SK-N-SH (cell line): ENCODE measurements at regions not wholly inside any gene's neighbourhood (a gene's known extent, or its start where the extent isn't known, plus 50 kb on each side); places are given as distances from the start of the nearest gene placed in this dataset.

Experiments used
- ELF1 ChIP-seq: IDR thresholded peaks from 2 replicates; pipeline ENCODE4 v1.4.0; 2012
- JUND ChIP-seq: IDR thresholded peaks from 2 replicates; pipeline ENCODE4 v1.4.0; 2012
- POLR2AphosphoS5 ChIP-seq: IDR thresholded peaks from 2 replicates; pipeline ENCODE4 v1.6.1; 2012; ENCODE audit warnings: low read depth, low read length
- RCOR1 ChIP-seq: fragments of 150-350 bp; IDR thresholded peaks from 2 replicates; pipeline ENCODE4 v1.6.1; 2017; ENCODE audit warnings: antibody characterized with exemption, low read length
- RXRA ChIP-seq: IDR thresholded peaks from 2 replicates; pipeline ENCODE4 v1.4.0; 2012; ENCODE audit warnings: low read depth, mild to moderate bottlenecking, borderline replicate concordance
- TF ChIP-seq, protein P1 (sequence below): fragments of 200-600 bp; sonication (generic); IDR thresholded peaks from 2 replicates; pipeline ENCODE4 v1.6.1; 2017; ENCODE audit warnings: antibody characterized with exemption, mild to moderate bottlenecking, moderate library complexity

DNA sequence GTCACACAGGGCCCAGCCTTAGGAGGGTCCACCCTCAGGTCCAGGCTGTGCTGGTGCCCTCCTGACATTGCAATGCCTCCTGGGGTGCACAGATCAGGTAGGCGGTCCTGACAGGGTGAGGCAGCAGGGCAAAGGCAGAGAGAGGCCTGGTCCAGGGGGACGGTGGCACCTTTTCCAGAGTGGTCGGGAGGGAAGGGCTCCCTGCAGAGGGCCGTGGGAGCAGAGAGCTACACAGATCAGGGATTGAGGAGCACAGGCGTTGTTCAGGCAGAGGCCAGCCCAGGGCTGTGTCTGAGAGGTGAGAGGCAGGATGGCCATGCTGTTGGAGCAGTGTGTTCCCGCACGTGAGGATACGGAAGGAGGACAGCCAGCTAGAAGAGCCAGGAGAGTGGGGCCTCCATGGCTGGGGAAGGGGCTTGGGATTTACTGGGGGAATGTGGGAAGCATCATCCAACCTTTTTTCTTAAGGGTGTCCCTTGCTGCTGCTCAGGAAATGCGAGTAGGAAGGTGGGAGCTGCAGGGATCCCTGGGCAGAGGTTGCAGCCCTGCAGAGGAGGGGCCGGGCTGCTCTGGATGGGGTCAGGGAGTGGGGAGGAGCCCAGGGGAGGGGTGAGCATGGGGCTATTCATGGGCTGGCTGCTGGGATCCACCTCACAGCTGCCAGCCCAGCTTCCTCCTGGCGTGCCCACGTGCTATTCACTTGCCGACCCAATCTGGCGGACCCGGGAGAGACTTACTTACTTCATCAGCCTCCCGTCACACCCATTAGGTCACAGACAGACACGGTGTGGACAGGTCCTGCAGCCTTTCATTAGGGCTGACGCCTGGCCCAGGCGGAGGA lies 1516.4 kb downstream of the TBC1D22A start:
- TF ChIP-seq, protein P1, sequence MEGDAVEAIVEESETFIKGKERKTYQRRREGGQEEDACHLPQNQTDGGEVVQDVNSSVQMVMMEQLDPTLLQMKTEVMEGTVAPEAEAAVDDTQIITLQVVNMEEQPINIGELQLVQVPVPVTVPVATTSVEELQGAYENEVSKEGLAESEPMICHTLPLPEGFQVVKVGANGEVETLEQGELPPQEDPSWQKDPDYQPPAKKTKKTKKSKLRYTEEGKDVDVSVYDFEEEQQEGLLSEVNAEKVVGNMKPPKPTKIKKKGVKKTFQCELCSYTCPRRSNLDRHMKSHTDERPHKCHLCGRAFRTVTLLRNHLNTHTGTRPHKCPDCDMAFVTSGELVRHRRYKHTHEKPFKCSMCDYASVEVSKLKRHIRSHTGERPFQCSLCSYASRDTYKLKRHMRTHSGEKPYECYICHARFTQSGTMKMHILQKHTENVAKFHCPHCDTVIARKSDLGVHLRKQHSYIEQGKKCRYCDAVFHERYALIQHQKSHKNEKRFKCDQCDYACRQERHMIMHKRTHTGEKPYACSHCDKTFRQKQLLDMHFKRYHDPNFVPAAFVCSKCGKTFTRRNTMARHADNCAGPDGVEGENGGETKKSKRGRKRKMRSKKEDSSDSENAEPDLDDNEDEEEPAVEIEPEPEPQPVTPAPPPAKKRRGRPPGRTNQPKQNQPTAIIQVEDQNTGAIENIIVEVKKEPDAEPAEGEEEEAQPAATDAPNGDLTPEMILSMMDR = no peak
- TF ChIP-seq POLR2AphosphoS5 (no peak), ELF1 (no peak), RXRA (no peak), JUND (no peak), RCOR1 (no peak)
